ENCODE measurements at regions not wholly inside any gene's neighbourhood (a gene's known extent, or its start where the extent isn't known, plus 50 kb on each side); places are given as distances from the start of the nearest gene placed in this dataset.
"Not testable (repeated sequence)": the region's sequence is repeated elsewhere in the genome, so short reads cannot be mapped to it uniquely, and the experiment has no call there.

DNA sequence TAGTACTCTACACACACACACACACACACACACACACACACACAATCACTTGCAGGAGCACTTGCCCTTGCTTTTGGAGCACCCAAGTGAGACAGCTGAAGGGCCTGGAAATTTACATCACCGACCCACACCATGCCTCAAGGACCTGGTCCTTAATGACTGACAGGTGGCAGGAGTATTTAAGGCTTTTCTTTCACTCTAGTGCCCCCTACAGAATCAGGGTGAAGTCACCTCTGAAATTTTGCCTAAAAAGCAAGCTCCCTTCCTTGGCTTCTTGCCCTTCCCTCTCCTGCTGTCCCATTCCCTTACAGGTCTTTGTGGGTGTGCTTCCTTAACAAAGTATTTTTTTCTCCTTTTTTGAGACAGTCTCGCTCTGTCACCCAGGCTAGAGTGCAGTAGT is 353.5 kb upstream of the IRAK1BP1 start:
- DNase-seq: peak in 1 of 2 experiments; percentile 57

DNA sequence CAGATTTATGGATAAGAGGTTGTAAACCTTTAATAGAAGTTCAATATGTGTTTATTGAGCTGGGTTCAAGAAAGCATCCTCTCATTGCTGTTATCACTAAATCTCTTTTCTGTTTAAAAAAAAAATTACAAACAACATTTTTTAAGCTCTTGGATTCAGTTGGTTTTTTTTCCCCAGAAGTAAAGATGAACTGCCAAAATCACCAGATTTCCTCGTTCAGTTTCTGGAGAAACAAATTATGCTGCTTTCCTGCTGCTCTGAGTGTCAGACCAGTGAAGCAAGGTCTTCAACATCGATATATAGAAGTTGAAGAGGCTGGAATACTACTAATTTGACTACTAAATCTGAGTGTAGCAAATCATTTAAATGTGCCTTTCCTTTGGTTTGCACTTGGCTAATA is 352.1 kb upstream of the IRAK1BP1 start:
- DNase-seq: no peak

DNA sequence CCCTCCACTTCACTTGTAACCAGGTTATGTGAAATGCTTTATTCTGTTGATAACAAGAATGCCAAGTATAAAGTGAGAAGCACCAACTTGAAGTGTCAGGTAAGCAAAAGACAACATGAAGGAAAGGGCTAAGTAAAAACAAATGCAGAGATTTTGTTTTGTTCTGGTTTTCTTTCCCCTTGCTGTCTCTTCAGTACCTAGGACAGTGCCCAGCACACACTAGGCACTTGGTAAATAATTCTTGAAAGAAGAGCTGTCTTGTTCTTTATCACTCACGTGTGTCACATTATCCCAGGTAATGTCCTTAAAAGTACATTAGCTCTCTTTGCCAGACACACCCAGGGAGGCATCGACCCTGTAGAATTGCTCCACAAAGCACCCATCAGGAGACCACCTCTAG is 350.0 kb upstream of the IRAK1BP1 start:
- DNase-seq: no peak

DNA sequence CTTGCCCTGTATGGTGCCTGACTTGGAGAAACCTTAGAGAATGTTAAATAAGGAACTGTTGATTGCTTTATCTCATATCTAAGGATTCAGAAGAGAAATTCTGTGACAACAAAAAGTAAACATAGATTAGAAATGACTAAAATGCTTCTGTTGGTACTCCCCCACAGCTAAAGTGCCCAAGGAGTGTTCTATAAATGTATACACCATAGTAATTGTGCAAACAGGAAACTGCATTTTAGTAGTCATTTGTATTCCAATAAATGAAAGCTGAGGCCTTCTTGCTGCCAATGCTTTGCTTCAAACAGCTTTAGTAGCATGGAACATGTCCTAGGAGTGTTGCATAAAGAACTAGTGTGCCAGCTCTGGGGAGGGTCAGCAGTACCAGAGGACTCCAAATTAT is 343.7 kb upstream of the IRAK1BP1 start:
- DNase-seq: no peak

DNA sequence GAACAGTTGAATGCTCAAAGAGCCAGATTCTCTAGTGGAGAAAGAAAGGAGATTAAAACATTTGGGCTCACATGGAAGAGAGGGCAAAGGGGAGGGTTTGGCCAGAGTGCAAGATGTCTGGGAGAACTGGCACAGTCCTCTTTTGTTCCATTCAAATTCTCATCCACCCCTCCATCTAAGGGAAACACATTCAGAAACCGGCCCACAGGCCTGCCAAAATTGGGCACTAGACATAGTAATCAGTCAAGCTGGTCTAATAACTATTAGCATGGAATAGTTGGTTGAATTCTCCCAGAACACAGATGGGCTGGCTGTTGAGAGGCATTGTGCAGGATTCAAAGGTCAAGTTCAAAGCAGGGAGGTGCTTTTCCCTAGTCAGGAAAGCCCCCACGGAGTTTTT is 341.4 kb upstream of the IRAK1BP1 start:
- no peak for DNase-seq

DNA sequence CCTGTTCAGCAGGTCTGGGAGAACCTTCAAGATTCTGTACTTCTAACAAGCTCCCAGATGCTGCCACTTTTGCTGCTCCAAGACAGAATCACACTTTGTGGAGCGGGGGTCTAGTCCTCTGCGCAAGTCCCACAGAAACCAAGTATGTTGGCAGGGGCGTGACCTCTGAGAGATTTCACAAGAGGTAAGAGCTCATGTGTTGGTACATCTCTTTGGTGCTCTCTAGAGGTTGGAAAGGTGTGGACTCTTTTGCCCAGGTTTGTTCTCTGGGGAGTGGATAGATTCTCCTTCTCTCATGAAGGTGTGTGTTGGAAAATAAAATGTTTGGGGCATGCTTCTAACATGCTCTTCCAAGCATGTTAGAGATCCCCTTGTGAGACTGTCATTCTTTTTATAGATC is 340.9 kb upstream of the IRAK1BP1 start:
- DNase-seq: no peak

DNA sequence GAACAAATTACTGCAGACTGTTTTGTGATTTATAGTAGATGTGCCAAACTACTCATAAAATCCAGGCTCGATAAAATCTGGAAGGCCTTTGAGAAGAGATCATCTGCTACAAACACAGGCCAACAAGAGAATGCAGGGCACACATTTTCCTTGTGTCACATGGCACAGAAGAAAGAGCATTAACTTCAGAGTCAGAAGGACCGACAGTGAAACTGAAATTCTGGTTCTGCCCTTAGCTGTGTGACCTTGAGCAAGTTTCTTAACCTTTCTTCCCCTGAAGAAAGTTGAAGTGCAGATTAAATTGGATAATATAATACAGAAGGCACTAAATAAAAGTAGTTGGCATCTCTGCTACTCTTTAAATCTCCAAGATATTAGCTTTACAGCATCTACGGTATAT is 338.4 kb upstream of the IRAK1BP1 start:
- no peak for DNase-seq

DNA sequence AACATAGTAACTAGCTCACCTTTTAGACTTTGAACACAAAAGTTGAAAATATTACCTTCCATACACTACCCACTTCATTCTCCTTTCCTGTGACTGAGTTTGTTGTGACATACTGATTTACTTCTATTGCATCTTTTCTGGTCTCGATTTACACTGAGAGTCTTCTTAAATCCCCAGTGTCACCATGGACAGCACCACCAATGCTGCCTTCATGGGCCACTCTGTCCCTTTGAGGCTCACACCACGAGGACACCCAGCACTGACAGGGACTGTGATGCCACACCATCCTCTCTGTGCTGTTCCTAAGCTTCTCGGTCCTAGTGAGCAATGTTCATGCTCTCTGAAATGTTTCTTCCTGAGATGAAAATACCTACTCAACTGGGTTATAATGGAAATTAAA is 337.1 kb upstream of the IRAK1BP1 start:
- no peak for DNase-seq

DNA sequence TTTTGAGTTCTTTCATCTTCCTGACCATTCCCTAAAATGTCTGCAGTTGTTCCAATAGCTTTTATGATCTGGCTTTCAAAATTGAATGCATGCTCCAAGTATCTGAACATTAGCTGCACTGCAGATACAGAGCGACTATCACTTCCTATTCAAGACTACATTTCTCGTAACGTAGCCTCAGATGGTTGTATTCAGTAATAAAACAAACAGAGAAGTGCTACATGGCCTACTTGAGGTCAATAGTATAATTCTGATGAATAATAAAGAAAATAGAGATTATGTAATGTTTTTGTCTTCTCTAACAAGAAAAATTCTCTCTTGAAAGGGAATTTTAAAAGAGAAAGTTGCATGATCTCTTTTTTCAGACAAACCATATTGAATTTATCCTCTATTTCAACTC is 333.9 kb upstream of the IRAK1BP1 start:
- no peak for DNase-seq

DNA sequence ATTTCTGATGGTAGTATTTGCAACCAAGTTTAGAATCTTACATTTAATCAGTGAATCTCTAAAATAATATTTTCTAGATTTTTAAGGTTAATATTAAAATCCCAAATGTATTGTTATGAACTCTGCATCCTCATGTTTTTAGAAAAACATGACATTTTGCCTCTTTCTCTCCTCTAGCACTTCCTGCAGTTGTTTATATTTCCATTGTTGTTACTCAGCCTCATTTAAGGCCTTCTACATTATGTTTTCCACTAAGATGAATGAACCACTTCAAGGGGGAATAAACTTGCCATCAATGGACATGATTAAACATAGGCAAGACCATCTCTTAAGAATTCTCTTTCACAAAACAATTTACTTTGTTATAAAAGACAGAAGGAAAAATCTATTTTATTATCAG is 333.5 kb upstream of the IRAK1BP1 start:
- DNase-seq: no peak

DNA sequence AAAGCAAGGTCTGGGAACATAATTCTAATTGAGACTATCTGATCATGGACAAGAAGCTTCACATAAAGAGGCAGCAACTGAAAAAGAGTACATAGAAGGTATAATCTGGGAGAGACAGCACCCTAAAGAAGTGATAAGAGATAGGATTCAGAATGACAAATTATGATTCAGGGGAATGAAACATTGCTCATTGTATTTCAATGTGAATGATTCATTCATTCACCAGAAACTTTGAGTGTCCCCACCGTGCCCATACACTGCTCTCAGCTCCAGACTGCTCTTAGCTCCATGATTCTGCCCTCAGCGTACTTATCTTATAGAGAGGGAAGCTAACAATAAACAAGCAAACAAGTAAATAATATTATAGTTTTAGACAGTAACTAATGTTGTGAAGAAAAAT is 329.3 kb upstream of the IRAK1BP1 start:
- DNase-seq: no peak

DNA sequence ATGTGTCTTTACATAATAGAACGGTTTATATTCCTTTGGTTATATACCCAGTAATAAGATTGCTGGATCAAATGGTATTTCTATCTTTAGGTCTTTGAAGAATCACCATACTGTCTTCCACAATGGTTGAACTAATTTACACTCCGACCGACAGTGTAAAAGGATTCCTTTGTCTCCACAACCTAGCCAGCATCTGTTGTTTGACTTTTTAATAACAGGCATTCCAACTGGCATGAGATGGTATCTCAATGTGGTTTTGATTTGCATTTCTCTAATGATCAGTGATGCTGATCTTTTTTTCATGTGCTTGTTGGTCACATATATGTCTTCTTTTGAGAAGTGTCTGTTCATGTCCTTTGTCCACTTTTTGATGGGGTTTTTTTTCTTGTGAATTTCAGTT is 319.7 kb upstream of the IRAK1BP1 start:
- DNase-seq: not testable (repeated sequence)

DNA sequence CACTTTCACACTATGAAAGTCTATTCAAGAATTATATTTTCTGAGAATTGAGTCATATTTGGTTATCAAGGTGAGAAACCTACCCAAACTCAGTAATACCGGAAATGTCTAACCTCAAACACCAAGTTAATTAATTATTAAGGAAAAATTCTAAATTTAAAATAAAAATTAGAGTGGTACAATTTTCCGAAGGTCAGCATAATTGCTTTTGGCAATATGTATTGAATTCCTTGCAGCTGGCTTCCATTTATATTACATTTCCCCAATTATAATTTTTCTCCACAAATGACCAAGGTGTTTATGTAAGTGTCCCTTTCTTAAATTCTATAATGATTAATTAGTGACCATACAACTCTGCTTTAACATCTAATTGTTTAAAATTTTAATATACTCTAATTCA is 316.0 kb upstream of the IRAK1BP1 start:
- no peak for DNase-seq

DNA sequence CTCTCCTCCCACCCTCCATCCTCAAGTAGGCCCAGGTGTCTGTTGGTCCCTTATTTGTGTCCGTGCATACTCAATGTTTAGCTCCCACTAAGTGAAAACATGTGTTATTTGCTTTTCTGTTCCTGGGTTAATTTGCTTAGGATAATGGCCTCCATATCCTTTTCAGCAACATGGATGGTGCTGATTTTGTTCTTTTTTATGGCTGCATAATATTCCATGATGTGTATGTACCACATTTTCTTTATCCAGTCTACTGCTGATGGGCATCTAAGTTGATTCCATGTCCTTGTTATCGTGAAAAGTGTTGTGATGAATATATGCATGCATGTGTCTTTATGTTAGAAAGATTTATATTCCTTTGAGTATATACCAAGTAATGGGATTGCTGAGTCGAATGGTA is 314.9 kb upstream of the IRAK1BP1 start:
- no peak for DNase-seq

DNA sequence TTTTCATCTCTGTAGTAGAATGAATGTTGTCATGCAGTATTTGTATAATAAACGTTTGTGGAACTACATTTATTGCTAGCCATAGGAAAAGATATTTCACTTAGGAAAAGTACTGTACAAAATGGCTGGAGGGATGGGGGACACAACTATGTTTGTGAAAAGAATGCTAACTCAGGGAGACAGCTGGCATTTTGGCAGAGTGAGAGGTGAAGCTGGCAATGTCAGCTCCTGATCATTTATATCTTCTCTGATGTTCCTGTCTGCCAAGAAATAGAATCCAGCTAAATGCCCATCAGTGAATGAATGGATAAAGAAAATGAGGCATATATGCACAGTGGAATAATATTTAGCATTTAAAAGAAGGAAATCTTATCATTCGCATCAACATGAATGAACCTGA is 313.0 kb upstream of the IRAK1BP1 start:
- DNase-seq: no peak

DNA sequence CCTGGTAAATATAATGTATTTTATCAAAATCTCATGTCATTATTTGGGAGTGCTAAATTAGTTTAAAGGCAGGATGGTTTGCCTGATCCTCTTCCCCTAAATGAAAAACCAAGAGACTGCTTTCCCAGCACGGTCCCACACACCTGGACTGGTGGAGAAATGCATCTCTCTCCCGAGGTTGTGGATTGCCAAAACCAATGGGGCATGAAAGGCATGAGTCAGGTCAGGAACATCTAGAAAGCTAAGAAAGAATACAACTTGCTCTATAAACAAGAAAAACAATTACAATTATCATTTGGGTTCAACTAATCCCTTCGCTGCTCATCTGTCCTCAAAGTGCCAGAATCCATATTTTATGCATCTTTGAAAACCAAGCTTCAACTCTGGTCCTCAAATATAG is 308.3 kb upstream of the IRAK1BP1 start:
- no peak for DNase-seq

DNA sequence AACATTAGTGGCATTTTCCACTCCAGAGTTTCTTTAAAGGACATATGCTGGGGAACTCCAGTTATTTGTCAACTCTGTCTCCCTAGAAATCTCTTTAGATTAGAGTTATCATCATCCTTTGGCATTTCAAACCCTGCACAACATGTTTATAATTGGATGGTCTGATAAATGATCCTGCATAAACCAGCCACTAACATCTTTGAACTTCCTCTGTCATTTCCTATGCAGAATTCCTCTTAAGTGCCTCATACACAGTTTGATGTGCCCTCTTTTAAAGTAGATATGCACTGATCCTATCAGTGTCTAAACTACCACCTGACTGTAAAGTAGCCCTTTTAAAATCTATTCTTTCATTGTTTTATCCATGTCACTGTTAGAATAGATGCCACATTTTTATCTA is 306.3 kb upstream of the IRAK1BP1 start:
- DNase-seq: no peak

DNA sequence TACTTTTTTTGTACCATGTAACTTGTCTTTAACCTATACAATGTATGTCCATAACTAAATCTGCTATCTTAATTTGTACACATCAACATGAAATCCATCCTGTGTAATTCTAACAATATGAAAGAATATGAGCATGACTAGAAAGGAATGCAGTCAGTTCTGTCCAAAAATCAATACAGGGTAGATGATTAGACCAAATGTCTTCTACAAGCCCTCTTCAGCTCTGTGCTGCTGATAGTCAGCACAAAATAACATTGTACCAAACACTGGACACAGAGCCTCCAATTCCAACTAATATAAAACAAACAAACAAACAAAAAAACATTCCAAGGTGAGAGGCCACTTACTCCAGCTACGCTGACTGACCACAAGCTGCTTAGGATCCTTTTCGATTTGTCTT is 301.4 kb upstream of the IRAK1BP1 start:
- DNase-seq: no peak

DNA sequence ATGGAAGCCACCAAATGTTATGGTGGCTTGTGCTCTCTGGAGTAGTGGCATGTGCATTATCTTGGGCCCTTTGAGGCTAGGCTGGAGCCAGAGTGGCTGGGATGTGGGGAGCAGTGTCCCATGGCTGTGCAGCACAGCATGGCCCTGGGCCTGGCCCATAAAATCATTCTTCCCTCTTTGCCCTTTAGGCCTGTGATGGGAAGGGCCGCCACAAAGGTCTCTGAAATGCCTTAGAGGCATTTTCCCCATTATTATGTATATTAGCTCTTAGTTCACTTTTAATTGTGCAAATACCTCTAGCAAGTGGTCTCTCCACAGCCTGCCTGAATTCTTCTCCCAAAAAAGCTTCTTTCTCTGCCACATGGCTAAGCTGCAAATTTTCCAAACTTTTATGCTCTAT is 297.3 kb upstream of the IRAK1BP1 start:
- no peak for DNase-seq

DNA sequence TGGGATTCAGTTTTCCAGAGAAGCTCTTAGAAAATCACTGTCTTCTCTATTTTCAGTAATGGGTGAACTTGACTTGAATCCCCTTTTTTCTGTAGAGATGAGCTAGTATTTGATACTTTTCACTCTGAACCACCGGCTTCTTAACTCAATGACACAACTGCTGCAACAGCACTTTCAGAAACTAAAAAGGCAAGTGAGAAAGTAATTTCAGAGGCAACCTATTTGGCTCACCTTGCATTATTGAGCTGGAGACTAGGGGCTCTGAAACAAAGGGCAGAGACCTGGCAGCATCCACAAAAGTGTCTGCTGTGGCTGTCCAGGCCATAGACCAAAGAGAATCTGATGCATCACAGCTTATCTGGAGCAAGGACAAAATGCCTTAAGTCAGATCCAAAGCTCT is 289.8 kb upstream of the IRAK1BP1 start:
- no peak for DNase-seq

DNA sequence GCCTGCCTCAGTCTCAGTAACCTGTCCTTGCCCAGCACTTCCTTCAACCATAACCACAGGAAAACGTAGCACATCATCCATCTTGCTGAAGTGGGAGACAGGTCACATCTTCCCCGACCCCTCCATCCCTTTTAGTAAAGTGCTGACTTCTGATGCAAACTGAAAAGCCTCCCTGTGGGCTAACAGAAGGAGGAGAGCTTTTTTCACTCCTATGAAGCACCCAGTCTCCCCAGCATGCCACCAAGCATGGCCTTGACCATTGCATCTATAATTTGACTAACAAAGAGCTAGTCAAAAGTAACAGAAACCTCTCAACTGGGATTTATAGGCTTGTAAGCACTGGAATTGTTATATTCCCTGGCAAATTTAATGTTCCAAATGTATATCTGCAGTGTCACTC is 288.9 kb upstream of the IRAK1BP1 start:
- DNase-seq: no peak

DNA sequence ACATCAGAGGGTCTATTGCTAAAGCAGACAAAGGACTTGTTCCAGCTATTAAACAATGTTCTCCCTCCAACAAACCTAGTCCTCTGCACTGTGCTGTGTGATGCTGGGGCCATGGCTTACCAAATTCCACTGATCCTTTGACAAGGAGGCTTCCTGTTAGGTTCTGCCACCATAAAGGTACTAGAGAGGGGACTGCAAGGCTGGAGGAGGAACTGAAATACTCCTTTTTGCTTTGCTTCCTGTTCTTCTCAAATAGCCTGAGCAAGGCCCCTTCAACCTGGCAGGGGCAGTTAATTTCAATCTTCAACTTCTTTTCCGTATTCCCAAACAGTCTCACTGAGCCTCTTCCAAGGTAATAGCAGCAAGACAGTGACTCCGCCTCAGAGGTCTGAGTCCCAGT is 286.4 kb upstream of the IRAK1BP1 start:
- DNase-seq: no peak

DNA sequence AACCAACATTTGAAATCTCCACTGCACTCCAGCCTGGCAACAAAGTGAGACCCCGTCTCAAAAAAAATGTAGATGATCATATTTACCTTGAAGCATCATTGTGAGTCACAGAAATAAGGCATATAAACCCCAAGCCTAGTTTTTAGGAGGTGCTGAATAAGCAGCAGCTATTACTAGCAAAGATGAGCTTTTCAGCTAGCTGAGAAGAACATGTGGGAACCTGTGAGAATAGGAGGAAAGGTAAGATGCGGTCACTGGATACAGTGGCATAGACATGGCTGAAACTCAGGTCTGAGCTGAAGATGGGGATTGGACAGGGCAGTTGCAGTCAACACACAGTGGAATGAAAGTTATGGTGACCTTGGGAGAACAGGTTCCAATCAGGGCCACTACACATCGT is 284.3 kb upstream of the IRAK1BP1 start:
- DNase-seq: no peak

DNA sequence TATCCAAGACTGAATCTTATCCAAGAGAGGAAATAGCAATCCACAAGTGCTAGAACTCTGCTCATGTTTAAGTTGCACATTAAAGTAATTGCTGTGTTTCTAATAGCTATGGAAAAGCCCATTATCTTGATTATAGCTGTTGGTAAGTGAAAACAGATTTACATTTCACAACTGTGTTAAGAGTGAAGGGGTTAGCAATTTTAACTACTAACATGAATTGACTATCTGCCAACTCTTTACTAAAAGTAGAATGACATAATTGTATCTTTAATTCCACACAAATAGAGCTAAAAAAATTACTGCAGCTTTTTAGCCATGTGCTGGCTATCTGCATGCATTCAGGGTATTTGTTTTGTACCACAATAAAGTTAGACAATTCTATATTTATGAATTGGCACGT is 277.9 kb upstream of the IRAK1BP1 start:
- no peak for DNase-seq

DNA sequence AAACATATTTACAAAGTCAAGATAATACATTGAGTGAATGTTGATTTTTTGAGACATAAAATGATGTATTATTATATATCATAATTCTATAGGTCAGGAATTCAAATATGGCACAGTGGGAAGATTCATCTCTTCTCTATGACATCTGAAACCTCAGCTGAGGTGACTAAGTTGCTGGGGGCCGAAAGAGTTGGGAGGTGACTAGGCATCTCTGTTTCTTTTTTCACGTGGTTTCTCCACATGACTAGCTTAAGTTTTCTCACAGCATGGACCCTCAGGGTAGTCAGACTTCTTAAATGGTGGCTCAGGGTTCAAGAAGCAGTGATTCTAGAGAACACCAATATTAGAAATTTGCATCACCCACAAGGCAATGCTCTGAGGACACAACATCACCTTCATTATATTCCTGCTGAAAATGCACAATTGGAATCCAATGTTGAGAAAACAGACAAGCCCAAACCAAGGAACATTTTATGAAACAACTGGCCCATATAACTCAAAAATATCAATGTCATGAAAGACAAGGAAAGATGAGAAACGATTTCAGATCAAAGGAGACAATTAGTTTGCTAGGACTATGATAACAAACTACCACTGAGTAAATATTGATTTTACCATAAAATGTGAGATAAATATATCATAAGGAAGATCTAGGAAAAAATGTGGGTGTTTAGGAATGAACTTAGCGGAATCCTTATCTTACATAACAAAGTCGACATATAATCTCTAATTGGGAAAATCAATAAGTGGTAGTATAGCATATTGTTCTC is 273.3 kb upstream of the IRAK1BP1 start:
- DNase-seq: no peak

DNA sequence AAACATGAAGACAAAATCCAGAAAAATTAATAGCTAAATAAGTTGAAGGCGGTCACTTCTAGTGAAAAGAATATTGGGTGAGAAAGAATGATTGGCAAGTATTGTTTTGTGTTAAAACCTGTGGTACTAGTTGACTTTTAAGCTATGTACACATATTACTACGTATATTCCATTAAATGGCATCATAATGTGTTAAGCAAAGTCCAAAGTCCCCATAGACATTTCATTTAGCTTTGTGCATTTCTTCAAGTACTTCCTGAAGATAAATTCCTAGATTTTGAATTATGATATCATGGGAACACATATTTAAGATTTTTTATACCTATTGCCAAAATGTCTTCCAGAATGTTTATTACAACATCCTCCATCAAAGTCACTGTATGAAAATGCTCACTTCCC is 272.7 kb upstream of the IRAK1BP1 start:
- DNase-seq: no peak
